ENCODE measurements at regions not wholly inside any gene's neighbourhood (a gene's known extent, or its start where the extent isn't known, plus 50 kb on each side); places are given as distances from the start of the nearest gene placed in this dataset.

DNA sequence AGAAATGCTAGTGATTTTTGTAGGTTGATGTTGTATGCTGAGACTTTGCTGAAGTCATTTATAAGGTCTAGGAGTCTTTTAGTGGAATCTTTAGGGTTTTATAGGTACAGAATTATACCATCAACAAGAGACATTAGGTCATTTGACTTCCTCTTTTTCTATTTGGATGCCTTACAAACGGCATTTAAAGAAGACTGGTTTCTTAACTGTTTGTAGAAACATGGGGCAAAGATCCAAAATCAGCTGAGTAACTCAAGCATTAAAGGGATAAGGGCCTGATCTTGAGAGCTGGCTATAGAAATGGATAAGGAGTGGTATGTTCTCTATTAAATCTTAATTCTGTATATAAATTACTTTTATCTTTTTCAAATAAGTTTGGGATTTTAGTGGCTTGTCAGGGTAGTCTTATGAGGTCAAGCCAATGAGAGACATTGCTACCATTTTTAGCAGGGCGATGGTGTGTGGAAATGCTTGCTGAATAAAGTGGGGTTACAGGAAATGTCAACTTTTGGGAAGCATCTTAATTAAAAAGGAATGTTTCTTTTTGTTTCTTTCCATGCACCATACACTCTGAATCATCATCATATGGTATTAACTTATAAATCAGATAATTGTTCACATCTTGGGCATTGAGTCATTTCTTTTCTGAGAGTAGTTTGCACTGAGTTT, 197.7 kb upstream of the GBE1 start:
- TF ChIP-seq, protein P1, sequence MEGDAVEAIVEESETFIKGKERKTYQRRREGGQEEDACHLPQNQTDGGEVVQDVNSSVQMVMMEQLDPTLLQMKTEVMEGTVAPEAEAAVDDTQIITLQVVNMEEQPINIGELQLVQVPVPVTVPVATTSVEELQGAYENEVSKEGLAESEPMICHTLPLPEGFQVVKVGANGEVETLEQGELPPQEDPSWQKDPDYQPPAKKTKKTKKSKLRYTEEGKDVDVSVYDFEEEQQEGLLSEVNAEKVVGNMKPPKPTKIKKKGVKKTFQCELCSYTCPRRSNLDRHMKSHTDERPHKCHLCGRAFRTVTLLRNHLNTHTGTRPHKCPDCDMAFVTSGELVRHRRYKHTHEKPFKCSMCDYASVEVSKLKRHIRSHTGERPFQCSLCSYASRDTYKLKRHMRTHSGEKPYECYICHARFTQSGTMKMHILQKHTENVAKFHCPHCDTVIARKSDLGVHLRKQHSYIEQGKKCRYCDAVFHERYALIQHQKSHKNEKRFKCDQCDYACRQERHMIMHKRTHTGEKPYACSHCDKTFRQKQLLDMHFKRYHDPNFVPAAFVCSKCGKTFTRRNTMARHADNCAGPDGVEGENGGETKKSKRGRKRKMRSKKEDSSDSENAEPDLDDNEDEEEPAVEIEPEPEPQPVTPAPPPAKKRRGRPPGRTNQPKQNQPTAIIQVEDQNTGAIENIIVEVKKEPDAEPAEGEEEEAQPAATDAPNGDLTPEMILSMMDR (IDR thresholded peaks at IDR 0.05; ENCODE audit: low read length): no peak
- TF ChIP-seq EZH2 (optimal IDR thresholded peaks at IDR 0.05; ENCODE audit: low read depth, low read length) (no peak), EZH2phosphoT487 (IDR thresholded peaks at IDR 0.05; ENCODE audit: low read length) (no peak)

Measured in MM.1S (cell line).